ENCODE measurements at regions not wholly inside any gene's neighbourhood (a gene's known extent, or its start where the extent isn't known, plus 50 kb on each side); places are given as distances from the start of the nearest gene placed in this dataset.

GRCh38 chr15:97023488-97023844, 693.0 kb downstream of the NR2F2 start:
- no peak for DNase-seq (ENCODE audit: low read depth, low spot score)

DNA sequence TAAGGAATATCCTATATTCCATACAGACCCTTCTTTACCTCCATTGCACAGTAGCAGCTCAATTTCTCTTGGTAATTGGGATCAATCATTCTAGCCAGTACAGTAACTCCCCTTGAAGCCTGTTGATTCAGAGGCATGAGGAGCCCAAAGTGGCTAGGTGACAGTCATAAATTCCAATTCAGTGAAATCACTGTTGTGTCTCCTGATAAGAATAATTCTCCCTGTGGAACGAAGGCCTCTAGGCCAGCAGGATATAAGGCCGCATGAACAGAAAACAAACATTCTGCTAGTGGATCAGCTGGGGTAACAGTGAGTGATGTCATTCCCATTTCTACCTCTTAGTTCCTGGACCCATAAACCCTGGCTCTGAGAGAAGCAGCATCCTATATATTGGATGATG, 696.3 kb downstream of the NR2F2 start:
- no peak for DNase-seq (ENCODE audit: low read depth, low spot score)

DNA sequence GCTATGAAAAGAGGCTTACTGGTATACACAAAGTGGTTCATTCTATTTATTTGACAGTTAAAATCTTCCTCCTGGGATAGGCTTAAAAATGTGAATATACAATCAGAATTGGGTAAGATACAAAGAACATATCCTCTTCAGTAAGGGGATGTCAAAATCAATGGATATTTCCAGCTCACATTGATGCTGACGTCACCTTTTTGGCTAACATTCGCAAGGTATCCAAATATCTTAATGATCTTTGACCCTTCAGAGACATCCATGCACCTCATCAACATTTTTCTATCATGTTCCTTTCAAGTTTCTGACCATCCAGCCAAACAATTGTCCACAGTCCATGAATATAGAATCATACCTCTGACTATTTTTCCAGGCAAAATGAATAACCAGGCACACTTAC, 697.3 kb downstream of the NR2F2 start:
- no peak for DNase-seq (ENCODE audit: low read depth, low spot score)

DNA sequence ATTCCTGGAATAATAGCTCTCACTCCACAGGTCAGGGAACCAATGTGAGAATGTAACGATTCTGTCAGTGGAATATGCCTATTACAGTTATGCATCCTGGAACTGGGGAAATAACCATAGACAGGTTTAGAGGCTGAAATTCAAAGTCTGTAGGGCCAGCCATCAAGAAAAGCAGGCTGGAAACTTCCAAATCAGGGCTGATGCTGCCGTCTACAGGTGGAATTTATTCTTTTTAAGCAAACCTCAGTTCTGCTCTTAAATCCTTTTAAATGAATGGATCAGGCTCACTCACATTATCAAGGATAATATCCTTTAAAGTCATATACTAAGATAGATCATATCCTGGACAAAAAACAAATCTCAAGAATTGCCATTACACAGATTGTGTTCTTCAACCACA, 699.8 kb downstream of the NR2F2 start:
- no peak for DNase-seq (ENCODE audit: low read depth, low spot score)

- DNase-seq (ENCODE audit: low read depth, low spot score) = no peak
Measured at GRCh38 chr15:97036301-97036700, 705.8 kb downstream of the NR2F2 start.

GRCh38 chr15:97037080-97037479, 706.6 kb downstream of the NR2F2 start:
- DNase-seq (ENCODE audit: low read depth, low spot score) = no peak

- no peak for DNase-seq (ENCODE audit: low read depth, low spot score)
Measured at GRCh38 chr15:97045666-97046421, 715.3 kb downstream of the NR2F2 start.

GRCh38 chr15:97052513-97052912, 722.0 kb downstream of the NR2F2 start:
- DNase-seq (ENCODE audit: low read depth, low spot score) = no peak

DNA sequence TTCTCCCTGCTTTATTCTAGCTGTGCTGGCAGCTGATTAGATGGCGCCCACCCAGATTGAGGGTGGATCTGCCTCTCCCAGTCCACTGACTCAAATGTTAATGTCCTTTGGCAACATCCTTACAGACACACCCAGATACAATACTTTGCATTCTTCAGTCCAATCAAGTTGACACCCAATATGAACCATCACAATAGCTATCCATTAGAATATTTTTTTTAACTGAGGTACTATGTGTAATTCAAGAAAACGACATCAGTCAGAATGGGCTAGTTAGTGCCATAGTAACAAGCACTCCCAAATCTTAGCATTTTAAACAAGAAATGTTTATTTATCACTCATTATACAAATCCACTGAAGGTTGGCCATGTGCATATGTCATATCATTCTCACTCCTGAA, 723.1 kb downstream of the NR2F2 start:
- DNase-seq (ENCODE audit: low read depth, low spot score) = no peak

- no peak for DNase-seq (ENCODE audit: low read depth, low spot score)
Measured at GRCh38 chr15:97057503-97057902, 727.0 kb downstream of the NR2F2 start.

DNA sequence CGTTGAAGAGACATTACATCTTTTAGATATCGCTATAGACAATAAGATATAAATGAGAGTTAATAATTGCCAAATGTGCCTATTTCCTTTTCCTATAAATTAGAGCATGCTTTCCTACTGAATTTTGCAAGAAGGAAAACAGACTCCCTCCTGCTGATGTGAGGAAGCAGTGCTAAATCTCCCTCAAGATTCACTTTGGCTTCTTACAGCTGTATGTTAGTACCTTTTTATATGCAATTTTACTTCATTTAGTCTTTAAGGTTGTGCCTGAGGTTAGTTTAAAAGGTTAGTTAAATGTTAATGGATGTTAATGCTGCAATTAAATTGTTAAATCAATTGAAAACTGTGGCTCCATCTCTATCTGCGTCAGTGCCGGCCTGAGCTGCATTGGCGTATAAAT, 728.8 kb downstream of the NR2F2 start:
- DNase-seq (ENCODE audit: low read depth, low spot score) = no peak

GRCh38 chr15:97061392-97061791, 730.9 kb downstream of the NR2F2 start:
- no peak for DNase-seq (ENCODE audit: low read depth, low spot score)

DNA sequence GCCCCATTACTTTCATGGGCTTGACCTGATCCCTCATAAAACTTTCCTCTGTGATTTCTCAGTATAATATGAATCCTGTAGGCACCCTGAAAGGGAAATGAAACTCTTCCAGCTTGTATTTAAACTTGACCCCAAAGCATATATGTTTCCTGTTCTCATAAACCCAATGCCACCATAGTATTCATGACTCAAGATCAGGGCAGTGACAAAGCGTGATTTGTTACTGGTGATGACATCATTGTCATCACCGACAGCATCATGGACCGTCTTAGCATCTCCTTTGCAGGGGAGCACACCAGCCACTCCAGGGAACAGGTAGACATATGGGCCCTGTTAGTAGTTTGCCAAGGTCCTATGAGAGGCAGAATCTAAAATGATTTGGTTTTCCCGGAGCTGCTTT, 741.2 kb downstream of the NR2F2 start:
- no peak for DNase-seq (ENCODE audit: low read depth, low spot score)

DNA sequence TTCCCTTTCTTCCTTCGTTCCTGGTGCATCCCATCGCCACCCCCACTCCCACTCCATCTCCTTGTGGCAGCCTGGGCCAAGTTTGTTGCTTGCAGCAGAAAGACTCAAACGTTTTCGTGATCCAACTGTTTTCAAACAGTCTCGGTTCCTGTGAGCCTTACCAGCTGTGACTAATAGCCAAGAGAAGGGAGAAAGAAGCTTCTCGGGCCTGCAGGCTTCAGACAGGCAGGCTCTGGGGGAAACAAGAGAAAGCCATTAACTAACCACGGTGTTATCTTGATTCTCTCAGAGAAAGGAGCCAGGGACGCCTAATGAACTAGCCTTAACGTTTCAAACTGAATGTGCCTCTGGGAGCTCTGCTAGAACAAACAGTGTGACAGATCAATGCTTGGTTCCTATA, 742.0 kb downstream of the NR2F2 start:
- no peak for DNase-seq (ENCODE audit: low read depth, low spot score)

- no peak for DNase-seq (ENCODE audit: low read depth, low spot score)
Measured at GRCh38 chr15:97076011-97076410, 745.5 kb downstream of the NR2F2 start.

DNA sequence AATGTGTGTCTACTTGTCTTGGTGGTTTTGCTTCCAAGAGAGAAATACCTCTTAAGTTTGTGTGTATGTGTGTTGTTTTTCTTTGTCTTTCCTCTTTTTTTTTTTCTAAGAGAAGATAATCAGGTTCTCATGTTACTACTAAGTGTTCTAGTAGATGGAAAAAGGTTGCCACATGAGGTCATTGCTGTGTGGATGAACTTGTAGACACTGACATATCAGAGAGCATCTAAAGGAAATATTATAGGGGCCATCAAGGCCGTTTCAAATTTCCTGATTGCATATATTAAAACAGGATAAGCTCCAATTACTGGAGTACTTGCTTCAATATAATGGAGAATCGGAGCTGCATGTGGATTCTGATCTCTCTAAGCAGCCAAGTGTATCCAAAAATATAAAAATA, 747.5 kb downstream of the NR2F2 start:
- DNase-seq (ENCODE audit: low read depth, low spot score) = no peak

DNA sequence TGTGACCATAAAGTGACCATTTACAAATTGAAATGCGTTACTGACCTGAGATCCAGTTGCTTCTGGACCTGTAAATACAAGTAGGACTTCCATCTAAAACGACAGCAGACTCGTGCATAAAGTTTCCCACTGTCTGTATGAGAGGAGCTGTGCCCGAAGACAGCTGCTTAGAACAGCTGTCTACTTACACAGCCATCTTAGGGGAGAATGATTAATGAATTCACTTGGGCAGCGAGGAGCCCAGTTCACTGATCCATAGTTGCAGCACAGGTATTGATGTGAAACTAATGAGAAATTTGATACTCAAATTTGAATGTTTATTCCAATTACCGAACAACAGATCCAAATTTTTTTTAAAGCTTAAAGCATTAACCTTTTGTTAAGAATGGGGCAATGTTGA, 748.1 kb downstream of the NR2F2 start:
- no peak for DNase-seq (ENCODE audit: low read depth, low spot score)

DNA sequence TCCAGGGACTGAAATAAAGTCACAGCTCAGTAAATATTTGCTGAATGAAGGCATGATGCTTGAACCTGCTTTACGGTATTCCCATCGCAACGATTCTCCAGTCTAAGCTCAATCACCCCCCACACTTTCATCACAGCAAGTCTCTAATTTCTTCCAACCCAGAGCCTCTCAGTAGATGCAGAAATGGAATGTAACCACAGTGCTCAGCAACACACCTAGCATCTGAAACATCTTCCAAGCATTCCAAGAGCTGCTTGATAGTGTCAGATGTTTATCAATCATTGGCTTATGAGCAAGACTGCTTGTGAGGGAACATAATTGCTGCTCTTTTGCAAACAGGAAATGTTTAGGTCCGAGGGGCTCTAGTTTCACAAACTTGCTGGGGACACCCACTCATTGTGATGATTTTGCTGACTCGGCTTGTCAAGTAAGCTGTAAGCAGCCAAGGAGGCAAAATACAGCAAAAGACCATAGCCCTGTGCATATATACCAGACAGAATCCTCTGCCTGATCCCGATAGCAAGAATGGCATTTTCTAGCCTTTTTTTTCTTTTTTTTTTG, 751.2 kb downstream of the NR2F2 start:
- DNase-seq (ENCODE audit: low read depth, low spot score) = no peak

DNA sequence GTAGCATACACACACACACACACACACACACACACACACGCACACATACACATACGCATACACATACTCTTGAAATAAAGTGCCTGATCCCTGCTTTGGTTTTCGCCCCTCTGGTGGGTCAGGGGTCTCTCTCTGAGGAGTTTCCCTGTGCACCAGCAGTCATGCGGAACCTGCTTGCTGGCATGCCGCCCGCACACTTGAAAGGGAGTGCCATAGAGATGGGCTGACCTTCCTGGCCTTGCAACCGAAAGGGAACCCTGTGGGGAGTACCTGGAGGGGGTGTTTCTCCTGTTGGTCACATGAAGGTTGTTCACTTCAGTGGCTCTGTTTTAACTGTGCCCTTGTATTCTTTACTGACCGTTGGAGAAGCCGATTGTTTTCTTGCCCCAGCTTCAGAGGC, 752.3 kb downstream of the NR2F2 start:
- DNase-seq (ENCODE audit: low read depth, low spot score) = no peak

GRCh38 chr15:97084650-97085049, 754.1 kb downstream of the NR2F2 start:
- no peak for DNase-seq (ENCODE audit: low read depth, low spot score)

DNA sequence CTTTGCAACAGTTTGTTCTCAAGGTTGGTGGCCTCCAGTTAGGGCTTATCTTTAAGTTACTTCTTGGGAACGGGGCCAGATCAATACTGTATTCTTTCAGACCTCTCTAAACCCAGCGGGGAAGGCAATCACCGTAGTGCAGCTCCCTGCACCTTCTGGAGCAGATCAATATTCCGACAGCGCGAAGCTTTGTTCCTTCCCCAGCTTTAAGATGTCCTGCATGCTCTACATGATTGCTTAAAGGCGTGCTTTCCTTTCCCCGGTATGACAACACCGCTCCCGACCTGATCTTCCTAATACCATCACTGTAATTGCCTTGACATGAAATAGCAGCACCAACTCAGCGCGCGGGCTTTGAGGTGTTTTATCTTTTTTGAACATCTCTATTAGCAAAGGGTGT, 755.2 kb downstream of the NR2F2 start:
- no peak for DNase-seq (ENCODE audit: low read depth, low spot score)

- DNase-seq (ENCODE audit: low read depth, low spot score) = no peak
Measured at GRCh38 chr15:97087006-97087741, 756.7 kb downstream of the NR2F2 start.

GRCh38 chr15:97091093-97091492, 760.6 kb downstream of the NR2F2 start:
- DNase-seq (ENCODE audit: low read depth, low spot score) = no peak
